Skeletal muscle tissue (tissue), 3 donors: ENCODE measurements at regions not wholly inside any gene's neighbourhood (a gene's known extent, or its start where the extent isn't known, plus 50 kb on each side); places are given as distances from the start of the nearest gene placed in this dataset.

ENCODE experiments used
- H3K27ac ChIP-seq: one replicate; pipeline ENCODE4 v1.7.0; 2013; ENCODE audit warnings: mild to moderate bottlenecking, low read depth, low read length, inconsistent platforms
- H3K27me3 ChIP-seq, 3 donors: one replicate each; pipeline ENCODE4 v1.7.0; 2013; ENCODE audit warnings: low read length in 3 of 3; ENCODE audit not compliant: control insufficient read depth in 3 of 3, insufficient read depth in 3 of 3
- H3K36me3 ChIP-seq, 3 donors: one replicate each; pipeline ENCODE4 v1.7.0; 2013; ENCODE audit warnings: low read length in 3 of 3; ENCODE audit not compliant: control insufficient read depth in 3 of 3, insufficient read depth in 3 of 3
- H3K4me1 ChIP-seq, 3 donors: one replicate each; pipeline ENCODE4 v1.7.0; 2013; ENCODE audit warnings: low read length in 3 of 3, mild to moderate bottlenecking in 3 of 3; ENCODE audit not compliant: control insufficient read depth in 3 of 3, insufficient read depth in 3 of 3
- H3K4me3 ChIP-seq, 3 donors: one replicate each; pipeline ENCODE4 v1.7.0; 2013; ENCODE audit warnings: low read length in 3 of 3
- H3K9ac ChIP-seq, 3 donors: one replicate each; pipeline ENCODE4 v1.7.0; 2013; ENCODE audit warnings: low read length in 3 of 3, mild to moderate bottlenecking in 3 of 3, moderate library complexity in 2 of 3, low read depth in 1 of 3
- H3K9me3 ChIP-seq, 3 donors: one replicate each; pipeline ENCODE4 v1.7.0; 2013; ENCODE audit warnings: low read length in 3 of 3; ENCODE audit not compliant: control insufficient read depth in 3 of 3
- donor health status: Osteomylitis.

- no peaks in the 10 kb centered on the region for H3K36me3 ChIP-seq
- H3K4me1 ChIP-seq, result no peaks in the 10 kb centered on the region
- no peak overlapping the region for H3K4me3 ChIP-seq
- H3K27me3 ChIP-seq, result peaks cover 14 to 37% (median 27%) of the 10 kb centered on the region in 3 donors
- no peak overlapping the region for H3K9ac ChIP-seq
- peaks cover 0 to under 1% (median 0%) of the 10 kb centered on the region in 3 donors for H3K9me3 ChIP-seq
- no peak overlapping the region for H3K27ac ChIP-seq
Measured at GRCh38 chr2:3007135-3007534, 370.5 kb downstream of the EIPR1 start.

- Histone ChIP-seq H3K9ac (no peak overlapping the region), H3K4me1 (peaks cover 0 to 4% (median 0%) of the 10 kb centered on the region in 3 donors), H3K9me3 (no peaks in the 10 kb centered on the region), H3K4me3 (no peak overlapping the region), H3K27ac (no peak overlapping the region), H3K36me3 (no peaks in the 10 kb centered on the region), H3K27me3 (peaks cover 17 to 37% (median 27%) of the 10 kb centered on the region in 3 donors)
Measured at GRCh38 chr2:3005859-3006501, 371.6 kb downstream of the EIPR1 start.

- H3K36me3 ChIP-seq, result no peaks in the 10 kb centered on the region
- no peak overlapping the region for H3K27ac ChIP-seq
- no peak overlapping the region for H3K4me3 ChIP-seq
- no peaks in the 10 kb centered on the region for H3K9me3 ChIP-seq
- peaks cover 3 to 7% (median 6%) of the 10 kb centered on the region in 3 donors for H3K27me3 ChIP-seq
- peaks cover 0 to 4% (median 0%) of the 10 kb centered on the region in 3 donors for H3K4me1 ChIP-seq
- no peak overlapping the region for H3K9ac ChIP-seq
Measured at GRCh38 chr2:3001615-3002560, 375.7 kb downstream of the EIPR1 start.

- Histone ChIP-seq H3K36me3 (no peaks in the 10 kb centered on the region), H3K27me3 (peaks cover 3 to 5% (median 3%) of the 10 kb centered on the region in 3 donors), H3K9ac (no peak overlapping the region), H3K27ac (no peak overlapping the region), H3K4me1 (peaks cover 0 to 4% (median 0%) of the 10 kb centered on the region in 3 donors), H3K9me3 (no peaks in the 10 kb centered on the region), H3K4me3 (no peak overlapping the region)
Measured at GRCh38 chr2:3000968-3001367, 376.6 kb downstream of the EIPR1 start.

- H3K27me3 ChIP-seq, result peaks cover 0 to 3% (median 2%) of the 10 kb centered on the region in 3 donors
Measured at GRCh38 chr2:3000125-3000524, 377.5 kb downstream of the EIPR1 start.

GRCh38 chr2:2998971-2999370 is 378.6 kb downstream of the EIPR1 start:
- Histone ChIP-seq H3K4me1 (peaks cover 0 to 4% (median 0%) of the 10 kb centered on the region in 3 donors), H3K9me3 (no peaks in the 10 kb centered on the region), H3K27me3 (peaks cover 0 to 3% (median 2%) of the 10 kb centered on the region in 3 donors), H3K9ac (no peak overlapping the region), H3K4me3 (no peak overlapping the region), H3K27ac (no peak overlapping the region), H3K36me3 (no peaks in the 10 kb centered on the region)

More at GRCh38 chr2:3000125-3000524, 377.5 kb downstream of the EIPR1 start:
- Histone ChIP-seq H3K27ac (no peak overlapping the region), H3K4me3 (no peak overlapping the region), H3K36me3 (no peaks in the 10 kb centered on the region), H3K9me3 (no peaks in the 10 kb centered on the region), H3K9ac (no peak overlapping the region), H3K4me1 (peaks cover 0 to 4% (median 0%) of the 10 kb centered on the region in 3 donors)

- no peak overlapping the region for H3K9ac ChIP-seq
- no peaks in the 10 kb centered on the region for H3K27me3 ChIP-seq
- H3K27ac ChIP-seq, result no peak overlapping the region
- no peaks in the 10 kb centered on the region for H3K9me3 ChIP-seq
- H3K4me1 ChIP-seq, result no peaks in the 10 kb centered on the region
- H3K36me3 ChIP-seq, result no peaks in the 10 kb centered on the region
- H3K4me3 ChIP-seq, result no peak overlapping the region
Measured at GRCh38 chr2:2993172-2993692, 384.4 kb downstream of the EIPR1 start.

- Histone ChIP-seq H3K9ac (no peak overlapping the region), H3K9me3 (peaks cover 0 to 2% (median 0%) of the 10 kb centered on the region in 3 donors), H3K4me3 (no peak overlapping the region), H3K36me3 (no peaks in the 10 kb centered on the region), H3K4me1 (no peaks in the 10 kb centered on the region), H3K27ac (no peak overlapping the region), H3K27me3 (no peaks in the 10 kb centered on the region)
Measured at GRCh38 chr2:2992634-2993033, 385.0 kb downstream of the EIPR1 start.

GRCh38 chr2:2985020-2985419 is 392.6 kb downstream of the EIPR1 start:
- Histone ChIP-seq H3K4me3 (no peak overlapping the region), H3K27me3 (no peaks in the 10 kb centered on the region), H3K9me3 (peaks cover 0 to 2% (median 0%) of the 10 kb centered on the region in 3 donors), H3K36me3 (no peaks in the 10 kb centered on the region), H3K4me1 (no peaks in the 10 kb centered on the region), H3K9ac (no peak overlapping the region), H3K27ac (no peak overlapping the region)

GRCh38 chr2:2981000-2981399 is 396.6 kb downstream of the EIPR1 start:
- Histone ChIP-seq H3K4me1 (no peaks in the 10 kb centered on the region), H3K9me3 (no peaks in the 10 kb centered on the region), H3K36me3 (no peaks in the 10 kb centered on the region), H3K27me3 (no peaks in the 10 kb centered on the region), H3K9ac (no peak overlapping the region), H3K4me3 (no peak overlapping the region), H3K27ac (no peak overlapping the region)
